Ovary (tissue), 3 donors: ENCODE measurements at regions not wholly inside any gene's neighbourhood (a gene's known extent, or its start where the extent isn't known, plus 50 kb on each side); places are given as distances from the start of the nearest gene placed in this dataset.

Source experiments
- CTCF ChIP-seq, 3 donors: fragments of 450-650 bp in 2 of 3; fragments of 200-600 bp in 1 of 3; IDR thresholded peaks; one replicate each; pipeline versions ENCODE4 v1.5.1 to v1.8.0; 2016 to 2022; ENCODE audit warnings: antibody characterized with exemption in 3 of 3, mild to moderate bottlenecking in 1 of 3
- EP300 ChIP-seq: sonication (generic); formaldehyde crosslinking; IDR thresholded peaks from one replicate; pipeline ENCODE4 v1.6.1; 2017; ENCODE audit warnings: antibody characterized with exemption
- POLR2A ChIP-seq: fragments of 450-650 bp; IDR thresholded peaks from one replicate; pipeline ENCODE4 v1.6.1; 2017; ENCODE audit warnings: antibody characterized with exemption, mild to moderate bottlenecking, moderate library complexity
- donor health status: DM: no; HTN: no; CAD: no.

GRCh38 chr16:86039606-86040005 is 140.6 kb downstream of the IRF8 start:
- no peak for TF ChIP-seq CTCF (IDR thresholded peaks at IDR 0.05)
- no peak for TF ChIP-seq POLR2A
- TF ChIP-seq EP300, result no peak
